SK-N-SH (cell line): ENCODE measurements at regions not wholly inside any gene's neighbourhood (a gene's known extent, or its start where the extent isn't known, plus 50 kb on each side); places are given as distances from the start of the nearest gene placed in this dataset.

Experiments
- CHD2 ChIP-seq: fragments of 150-350 bp; IDR thresholded peaks from 2 replicates; pipeline ENCODE4 v1.6.1; 2018; ENCODE audit warnings: low read length; ENCODE audit not compliant: partially characterized antibody
- EP300 ChIP-seq, 2 experiments: IDR thresholded peaks; 2 replicates each; pipeline versions ENCODE4 v1.4.0 to v1.6.1; 2012; ENCODE audit warnings: borderline replicate concordance in 1 of 2, low read depth in 1 of 2, low read length in 1 of 2
- JUND ChIP-seq: IDR thresholded peaks from 2 replicates; pipeline ENCODE4 v1.4.0; 2012
- POLR2AphosphoS5 ChIP-seq: IDR thresholded peaks from 2 replicates; pipeline ENCODE4 v1.6.1; 2012; ENCODE audit warnings: low read depth, low read length
- RAD21 ChIP-seq: IDR thresholded peaks from 2 replicates; pipeline ENCODE4 v1.6.1; 2012; ENCODE audit warnings: mild to moderate bottlenecking, low read length
- RFX5 ChIP-seq: IDR thresholded peaks from 2 replicates; pipeline ENCODE4 v1.6.1; 2012; ENCODE audit warnings: mild to moderate bottlenecking, improper control_type of control experiment, low read length
- YY1 ChIP-seq: IDR thresholded peaks from 2 replicates; pipeline ENCODE4 v1.4.0; 2012; ENCODE audit warnings: low read depth, mild to moderate bottlenecking
- TF ChIP-seq, protein P1 (sequence below): fragments of 200-600 bp; sonication (generic); IDR thresholded peaks from 2 replicates; pipeline ENCODE4 v1.6.1; 2017; ENCODE audit warnings: antibody characterized with exemption, mild to moderate bottlenecking, moderate library complexity
- TF ChIP-seq, protein P2 (sequence below): IDR thresholded peaks from 2 replicates; pipeline ENCODE4 v1.6.1; 2012; ENCODE audit warnings: mild to moderate bottlenecking, low read depth, low read length, moderate library complexity

DNA sequence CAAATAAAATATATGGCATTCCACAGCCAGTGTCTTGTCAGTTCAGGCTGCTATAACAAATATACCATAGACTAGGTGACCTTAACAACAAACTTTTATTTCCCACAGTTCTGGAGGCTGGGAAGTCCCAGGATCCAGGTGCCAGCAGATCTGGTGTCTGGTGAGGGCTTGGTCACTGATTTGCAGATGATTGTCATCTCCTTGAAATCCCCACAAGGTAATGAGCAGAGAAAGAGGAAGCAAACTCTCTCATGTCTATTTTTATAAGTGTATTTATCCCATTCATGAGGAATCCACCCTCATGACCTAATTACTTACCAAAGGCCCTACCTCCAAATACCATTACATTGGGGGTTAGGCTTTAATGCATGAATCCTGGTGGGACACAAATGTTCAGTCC lies 663.2 kb downstream of the TLR4 start:
- TF ChIP-seq POLR2AphosphoS5 (no peak), RFX5 (no peak), EP300 (IDR thresholded peaks at IDR 0.05; ENCODE audit: borderline replicate concordance in 1 of 2, low read depth in 1 of 2, low read length in 1 of 2) (no peak), RAD21 (no peak), JUND (no peak), YY1 (no peak), CHD2 (no peak)
- TF ChIP-seq, protein P1, sequence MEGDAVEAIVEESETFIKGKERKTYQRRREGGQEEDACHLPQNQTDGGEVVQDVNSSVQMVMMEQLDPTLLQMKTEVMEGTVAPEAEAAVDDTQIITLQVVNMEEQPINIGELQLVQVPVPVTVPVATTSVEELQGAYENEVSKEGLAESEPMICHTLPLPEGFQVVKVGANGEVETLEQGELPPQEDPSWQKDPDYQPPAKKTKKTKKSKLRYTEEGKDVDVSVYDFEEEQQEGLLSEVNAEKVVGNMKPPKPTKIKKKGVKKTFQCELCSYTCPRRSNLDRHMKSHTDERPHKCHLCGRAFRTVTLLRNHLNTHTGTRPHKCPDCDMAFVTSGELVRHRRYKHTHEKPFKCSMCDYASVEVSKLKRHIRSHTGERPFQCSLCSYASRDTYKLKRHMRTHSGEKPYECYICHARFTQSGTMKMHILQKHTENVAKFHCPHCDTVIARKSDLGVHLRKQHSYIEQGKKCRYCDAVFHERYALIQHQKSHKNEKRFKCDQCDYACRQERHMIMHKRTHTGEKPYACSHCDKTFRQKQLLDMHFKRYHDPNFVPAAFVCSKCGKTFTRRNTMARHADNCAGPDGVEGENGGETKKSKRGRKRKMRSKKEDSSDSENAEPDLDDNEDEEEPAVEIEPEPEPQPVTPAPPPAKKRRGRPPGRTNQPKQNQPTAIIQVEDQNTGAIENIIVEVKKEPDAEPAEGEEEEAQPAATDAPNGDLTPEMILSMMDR, result no peak
- TF ChIP-seq, protein P2, sequence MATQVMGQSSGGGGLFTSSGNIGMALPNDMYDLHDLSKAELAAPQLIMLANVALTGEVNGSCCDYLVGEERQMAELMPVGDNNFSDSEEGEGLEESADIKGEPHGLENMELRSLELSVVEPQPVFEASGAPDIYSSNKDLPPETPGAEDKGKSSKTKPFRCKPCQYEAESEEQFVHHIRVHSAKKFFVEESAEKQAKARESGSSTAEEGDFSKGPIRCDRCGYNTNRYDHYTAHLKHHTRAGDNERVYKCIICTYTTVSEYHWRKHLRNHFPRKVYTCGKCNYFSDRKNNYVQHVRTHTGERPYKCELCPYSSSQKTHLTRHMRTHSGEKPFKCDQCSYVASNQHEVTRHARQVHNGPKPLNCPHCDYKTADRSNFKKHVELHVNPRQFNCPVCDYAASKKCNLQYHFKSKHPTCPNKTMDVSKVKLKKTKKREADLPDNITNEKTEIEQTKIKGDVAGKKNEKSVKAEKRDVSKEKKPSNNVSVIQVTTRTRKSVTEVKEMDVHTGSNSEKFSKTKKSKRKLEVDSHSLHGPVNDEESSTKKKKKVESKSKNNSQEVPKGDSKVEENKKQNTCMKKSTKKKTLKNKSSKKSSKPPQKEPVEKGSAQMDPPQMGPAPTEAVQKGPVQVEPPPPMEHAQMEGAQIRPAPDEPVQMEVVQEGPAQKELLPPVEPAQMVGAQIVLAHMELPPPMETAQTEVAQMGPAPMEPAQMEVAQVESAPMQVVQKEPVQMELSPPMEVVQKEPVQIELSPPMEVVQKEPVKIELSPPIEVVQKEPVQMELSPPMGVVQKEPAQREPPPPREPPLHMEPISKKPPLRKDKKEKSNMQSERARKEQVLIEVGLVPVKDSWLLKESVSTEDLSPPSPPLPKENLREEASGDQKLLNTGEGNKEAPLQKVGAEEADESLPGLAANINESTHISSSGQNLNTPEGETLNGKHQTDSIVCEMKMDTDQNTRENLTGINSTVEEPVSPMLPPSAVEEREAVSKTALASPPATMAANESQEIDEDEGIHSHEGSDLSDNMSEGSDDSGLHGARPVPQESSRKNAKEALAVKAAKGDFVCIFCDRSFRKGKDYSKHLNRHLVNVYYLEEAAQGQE, result no peak
